ENCODE measurements at regions not wholly inside any gene's neighbourhood (a gene's known extent, or its start where the extent isn't known, plus 50 kb on each side); places are given as distances from the start of the nearest gene placed in this dataset.
"Not testable (repeated sequence)": the region's sequence is repeated elsewhere in the genome, so short reads cannot be mapped to it uniquely, and the experiment has no call there.

- no peak for DNase-seq (ENCODE audit: low spot score)
Measured at GRCh38 chr3:69647511-69648110, 91.7 kb upstream of the MITF start.

GRCh38 chr3:69647081-69647480 is 92.2 kb upstream of the MITF start:
- no peak for DNase-seq (ENCODE audit: low spot score)

GRCh38 chr3:69646287-69647067 is 92.8 kb upstream of the MITF start:
- DNase-seq (ENCODE audit: low spot score) = no peak

- DNase-seq (ENCODE audit: low spot score) = no peak
Measured at GRCh38 chr3:69642606-69643005, 96.7 kb upstream of the MITF start.

GRCh38 chr3:69639851-69640250 is 99.4 kb upstream of the MITF start:
- DNase-seq (ENCODE audit: low spot score) = no peak

GRCh38 chr3:69628951-69629350 is 110.3 kb upstream of the MITF start:
- no peak for DNase-seq (ENCODE audit: low spot score)

- DNase-seq (ENCODE audit: low spot score) = no peak
Measured at GRCh38 chr3:69613286-69613685, 126.0 kb upstream of the MITF start.

GRCh38 chr3:69612791-69613190 is 126.5 kb upstream of the MITF start:
- DNase-seq (ENCODE audit: low spot score) = no peak

- not testable (repeated sequence) for DNase-seq (ENCODE audit: low spot score)
Measured at GRCh38 chr3:69609566-69609965, 129.7 kb upstream of the MITF start.

- DNase-seq (ENCODE audit: low spot score) = no peak
Measured at GRCh38 chr3:69607466-69608305, 131.6 kb upstream of the MITF start.

- no peak for DNase-seq (ENCODE audit: low spot score)
Measured at GRCh38 chr3:69605867-69606266, 133.4 kb upstream of the MITF start.

- no peak for DNase-seq (ENCODE audit: low spot score)
Measured at GRCh38 chr3:69604735-69605450, 134.4 kb upstream of the MITF start.

GRCh38 chr3:69602112-69602511 is 137.2 kb upstream of the MITF start:
- no peak for DNase-seq (ENCODE audit: low spot score)

- no peak for DNase-seq (ENCODE audit: low spot score)
Measured at GRCh38 chr3:69594286-69594685, 145.0 kb upstream of the MITF start.

- DNase-seq (ENCODE audit: low spot score) = no peak
Measured at GRCh38 chr3:69591164-69591736, 148.0 kb upstream of the MITF start.

GRCh38 chr3:69590111-69590510 is 149.2 kb upstream of the MITF start:
- DNase-seq (ENCODE audit: low spot score) = no peak

- no peak for DNase-seq (ENCODE audit: low spot score)
Measured at GRCh38 chr3:69588170-69588569, 151.1 kb upstream of the MITF start.

- no peak for DNase-seq (ENCODE audit: low spot score)
Measured at GRCh38 chr3:69585472-69585871, 153.8 kb upstream of the MITF start.

GRCh38 chr3:69582044-69582443 is 157.2 kb upstream of the MITF start:
- DNase-seq (ENCODE audit: low spot score) = no peak

GRCh38 chr3:69579306-69580041 is 159.8 kb upstream of the MITF start:
- DNase-seq (ENCODE audit: low spot score) = no peak

GRCh38 chr3:69569520-69569919 is 169.7 kb upstream of the MITF start:
- DNase-seq (ENCODE audit: low spot score) = no peak
